GM12875 (cell line): ENCODE measurements at regions not wholly inside any gene's neighbourhood (a gene's known extent, or its start where the extent isn't known, plus 50 kb on each side); places are given as distances from the start of the nearest gene placed in this dataset.

Source experiments
- H3K4me3 ChIP-seq: one replicate; pipeline ENCODE4 v1.5.1; 2011; ENCODE audit warnings: low read depth, low read length, control low read depth
- CTCF ChIP-seq: IDR thresholded peaks from 2 replicates; pipeline ENCODE4 v1.5.1; 2011; ENCODE audit warnings: low read depth, mild to moderate bottlenecking, control low read depth, inconsistent platforms, low read length, moderate library complexity, borderline replicate concordance; ENCODE audit not compliant: insufficient read depth

GRCh38 chr16:49000594-49000993 is 281.0 kb downstream of the CBLN1 start:
- no peak overlapping the region for H3K4me3 ChIP-seq
- peak; percentile 57; the same call in 1 of the 2 replicates for TF ChIP-seq CTCF

GRCh38 chr16:48999508-48999907 is 282.1 kb downstream of the CBLN1 start:
- TF ChIP-seq CTCF: no peak
- no peak overlapping the region for H3K4me3 ChIP-seq

GRCh38 chr16:48999044-48999443 is 282.6 kb downstream of the CBLN1 start:
- TF ChIP-seq CTCF: no peak
- no peak overlapping the region for H3K4me3 ChIP-seq

- no peak overlapping the region for H3K4me3 ChIP-seq
- no peak for TF ChIP-seq CTCF
These were observed 283.7 kb downstream of the CBLN1 start for GRCh38 chr16:48997946-48998345.

GRCh38 chr16:48997081-48997615 is 284.5 kb downstream of the CBLN1 start:
- H3K4me3 ChIP-seq: no peak overlapping the region
- TF ChIP-seq CTCF: no peak

- no peak for TF ChIP-seq CTCF
These were observed 303.1 kb downstream of the CBLN1 start for GRCh38 chr16:48978501-48978900.

GRCh38 chr16:48972236-48972635 is 309.4 kb downstream of the CBLN1 start:
- no peak overlapping the region for H3K4me3 ChIP-seq
- TF ChIP-seq CTCF: no peak

More at GRCh38 chr16:48978501-48978900, 303.1 kb downstream of the CBLN1 start:
- H3K4me3 ChIP-seq: no peak overlapping the region
